ENCODE measurements at regions not wholly inside any gene's neighbourhood (a gene's known extent, or its start where the extent isn't known, plus 50 kb on each side); places are given as distances from the start of the nearest gene placed in this dataset.
"Not testable (repeated sequence)": the region's sequence is repeated elsewhere in the genome, so short reads cannot be mapped to it uniquely, and the experiment has no call there.

GRCh38 chr13:89115307-89115706 lies 1444.1 kb downstream of the SLITRK5 start:
- ATAC-seq (no peak), DNase-seq (ENCODE audit: low spot score) (no peak)

DNA sequence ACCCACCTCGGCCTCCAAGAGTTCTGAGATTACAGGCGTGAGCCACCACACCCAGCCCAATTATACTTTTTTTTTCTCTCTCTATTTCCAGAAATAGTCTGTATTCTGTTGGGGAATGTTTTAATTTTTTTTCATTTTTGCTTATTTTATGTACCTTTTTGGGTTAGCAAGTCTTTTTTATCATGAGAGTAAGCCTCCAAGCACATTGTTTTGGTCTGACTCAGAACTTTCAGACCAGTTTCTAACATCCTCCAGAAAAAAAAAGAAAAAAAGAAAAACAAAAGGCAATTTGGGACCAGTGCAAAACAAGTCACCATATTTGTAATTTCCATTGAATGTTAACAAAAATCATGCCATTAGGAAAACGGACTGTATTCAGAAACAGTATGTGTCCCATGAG lies 1465.5 kb downstream of the SLITRK5 start:
- ATAC-seq, result no peak

GRCh38 chr13:89150362-89150761 lies 1479.2 kb downstream of the SLITRK5 start:
- DNase-seq (ENCODE audit: low spot score) (no peak), ATAC-seq (peak; percentile 57)

More for the DNA sequence above, 1465.5 kb downstream of the SLITRK5 start:
- no peak for DNase-seq (ENCODE audit: low spot score)

DNA sequence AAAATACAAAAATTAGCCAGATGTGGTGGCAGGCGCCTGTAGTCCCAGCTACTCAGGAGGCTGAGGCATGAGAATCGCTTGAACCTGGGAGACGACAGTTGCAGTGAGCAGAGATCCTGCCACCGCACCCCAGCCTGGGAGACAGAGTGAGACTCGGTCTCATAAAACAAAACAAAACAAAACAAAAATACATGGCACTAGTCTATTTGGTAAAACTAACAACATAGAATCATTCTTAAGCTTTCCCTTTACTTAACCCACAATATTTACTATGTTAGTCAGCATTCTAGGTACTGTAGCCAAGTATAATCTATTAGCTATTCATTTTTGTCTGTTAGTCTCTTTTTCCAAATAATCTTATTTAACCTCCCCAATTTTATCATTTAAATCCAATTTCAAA lies 1482.8 kb downstream of the SLITRK5 start:
- ATAC-seq, result no peak
- no peak for DNase-seq (ENCODE audit: low spot score)

DNA sequence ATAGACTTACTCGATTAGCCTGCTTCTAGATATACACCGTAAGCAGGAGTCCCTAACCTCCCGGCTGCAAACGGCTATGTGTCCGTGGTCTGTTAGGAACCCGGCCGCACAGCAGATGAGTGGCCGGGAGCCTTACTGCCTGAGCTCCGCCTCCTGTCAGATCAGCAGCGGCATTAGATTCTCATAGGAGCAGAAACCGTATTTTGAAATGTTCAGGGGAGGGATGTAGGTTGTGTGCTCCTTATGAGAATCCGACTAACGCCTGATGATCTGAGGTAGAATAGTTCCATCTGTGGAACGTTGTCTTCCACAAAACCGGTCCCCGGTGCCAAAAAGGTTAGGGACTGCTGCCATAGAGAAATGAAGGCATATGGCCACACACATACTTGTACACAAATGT lies 1491.9 kb downstream of the SLITRK5 start:
- DNase-seq (ENCODE audit: low spot score), result no peak
- no peak for ATAC-seq

DNA sequence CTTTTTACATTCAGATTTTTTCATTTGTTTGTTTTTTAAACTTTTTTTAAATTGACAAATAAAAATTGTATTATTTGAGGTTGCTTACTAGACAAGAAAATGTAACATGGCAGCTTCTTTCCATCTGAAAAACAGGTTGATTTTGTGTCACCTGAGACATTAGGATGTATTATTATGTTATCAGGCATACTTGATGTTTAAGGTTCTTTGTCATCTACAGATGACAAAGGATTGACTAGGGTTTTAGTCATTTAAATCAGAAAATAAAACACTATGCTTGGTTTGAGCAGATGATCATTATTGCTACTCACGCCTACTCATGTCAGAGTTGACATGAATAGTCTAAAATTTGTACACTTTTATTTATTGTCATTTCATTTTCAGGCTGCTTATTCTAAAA lies 1494.5 kb downstream of the SLITRK5 start:
- ATAC-seq (no peak), DNase-seq (ENCODE audit: low spot score) (no peak)

- no peak for ATAC-seq
- DNase-seq (ENCODE audit: low spot score), result no peak
Observed at GRCh38 chr13:89169951-89170350, 1498.8 kb downstream of the SLITRK5 start.

DNA sequence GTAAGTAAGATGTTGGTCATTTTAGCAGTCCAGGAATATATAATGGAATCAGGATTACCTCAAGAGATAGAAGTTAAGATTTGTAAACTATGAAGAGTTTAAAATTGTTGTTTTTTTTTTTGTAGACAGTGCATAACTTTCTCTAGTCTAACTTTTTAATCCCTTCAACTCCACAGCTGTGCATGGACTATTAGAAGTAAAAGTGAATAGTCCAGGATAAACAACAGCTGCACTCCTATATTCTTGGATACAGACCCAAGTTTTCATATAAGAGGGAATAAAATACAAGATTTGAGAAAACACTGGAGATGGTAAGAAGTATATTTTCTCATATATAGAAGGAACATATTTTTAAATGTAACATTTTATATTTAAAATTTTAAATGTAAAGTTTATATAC lies 1509.9 kb downstream of the SLITRK5 start:
- ATAC-seq (no peak), DNase-seq (ENCODE audit: low spot score) (no peak)

DNA sequence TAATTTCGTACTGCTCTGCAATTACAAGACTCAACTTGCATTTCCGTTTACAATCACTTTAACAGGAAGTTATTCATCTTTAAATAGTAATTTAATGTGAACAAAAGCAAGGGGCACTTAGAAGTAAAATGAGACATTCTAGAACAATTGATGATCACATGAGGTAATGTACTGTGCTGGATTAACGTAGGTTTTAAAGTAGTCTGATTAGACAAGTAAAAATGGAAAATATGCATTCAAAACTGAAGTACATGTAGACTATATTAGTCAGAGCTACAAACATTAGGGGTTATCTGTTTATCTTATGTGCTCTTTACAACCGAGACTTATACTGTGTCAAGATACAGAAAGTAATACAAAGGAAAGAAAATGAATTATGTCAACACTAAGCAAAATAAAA lies 1528.0 kb downstream of the SLITRK5 start:
- no peak for ATAC-seq

GRCh38 chr13:89204435-89204834 lies 1533.3 kb downstream of the SLITRK5 start:
- ATAC-seq (no peak), DNase-seq (ENCODE audit: low spot score) (no peak)

More for the DNA sequence above, 1528.0 kb downstream of the SLITRK5 start:
- DNase-seq (ENCODE audit: low spot score), result no peak

- no peak for DNase-seq (ENCODE audit: low spot score)
- ATAC-seq, result no peak
Observed at GRCh38 chr13:89205856-89206520, 1534.8 kb downstream of the SLITRK5 start.

GRCh38 chr13:89212186-89212585 lies 1541.0 kb downstream of the SLITRK5 start:
- ATAC-seq, result no peak
- DNase-seq (ENCODE audit: low spot score), result no peak

- ATAC-seq, result no peak
- DNase-seq (ENCODE audit: low spot score), result no peak
Observed at GRCh38 chr13:89214185-89214584, 1543.0 kb downstream of the SLITRK5 start.

GRCh38 chr13:89215319-89215718 lies 1544.1 kb downstream of the SLITRK5 start:
- DNase-seq (ENCODE audit: low spot score), result not testable (repeated sequence)

GRCh38 chr13:89217813-89218212 lies 1546.6 kb downstream of the SLITRK5 start:
- no peak for DNase-seq (ENCODE audit: low spot score)
- no peak for ATAC-seq

More at GRCh38 chr13:89215319-89215718, 1544.1 kb downstream of the SLITRK5 start:
- ATAC-seq, result not testable (repeated sequence)

DNA sequence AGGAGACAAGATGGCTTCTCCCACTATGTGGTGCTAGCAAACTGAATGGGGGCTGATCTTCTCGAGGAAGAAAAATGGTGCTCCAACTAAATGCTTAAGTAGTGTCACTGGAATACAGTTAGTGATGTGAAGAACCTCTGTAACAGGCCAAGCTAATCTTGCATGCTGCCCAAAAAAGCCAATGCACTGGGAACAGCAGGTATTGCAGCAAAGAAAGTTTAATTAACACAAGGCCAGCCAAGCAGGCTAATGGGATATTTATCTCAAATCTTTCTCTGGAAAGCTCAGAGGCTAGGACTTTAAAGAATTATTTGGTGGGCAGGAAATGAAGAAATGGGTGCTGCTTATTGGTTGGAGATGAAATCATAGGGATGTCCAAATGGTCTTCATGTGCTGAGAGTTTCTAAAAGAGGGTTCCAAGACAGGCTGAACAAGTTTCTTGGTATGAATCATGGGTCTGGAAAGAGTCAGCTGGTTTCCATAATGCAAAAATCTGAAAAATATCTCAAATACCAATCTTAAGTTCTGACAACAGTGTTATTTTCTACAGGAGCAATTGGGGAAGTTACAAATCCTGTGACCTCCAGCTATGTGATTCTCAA lies 1550.5 kb downstream of the SLITRK5 start:
- no peak for ATAC-seq
- DNase-seq (ENCODE audit: low spot score), result no peak

GRCh38 chr13:89227356-89227755 lies 1556.2 kb downstream of the SLITRK5 start:
- DNase-seq (ENCODE audit: low spot score) (no peak), ATAC-seq (no peak)

- DNase-seq (ENCODE audit: low spot score), result no peak
- no peak for ATAC-seq
Observed at GRCh38 chr13:89238496-89238895, 1567.3 kb downstream of the SLITRK5 start.

- DNase-seq (ENCODE audit: low spot score) (no peak), ATAC-seq (no peak)
Observed at GRCh38 chr13:89239361-89240127, 1568.4 kb downstream of the SLITRK5 start.

- DNase-seq (ENCODE audit: low spot score) (no peak), ATAC-seq (no peak)
Observed at GRCh38 chr13:89255844-89256406, 1584.8 kb downstream of the SLITRK5 start.

- DNase-seq (ENCODE audit: low spot score) (no peak), ATAC-seq (no peak)
Observed at GRCh38 chr13:89267734-89268133, 1596.6 kb downstream of the SLITRK5 start.

DNA sequence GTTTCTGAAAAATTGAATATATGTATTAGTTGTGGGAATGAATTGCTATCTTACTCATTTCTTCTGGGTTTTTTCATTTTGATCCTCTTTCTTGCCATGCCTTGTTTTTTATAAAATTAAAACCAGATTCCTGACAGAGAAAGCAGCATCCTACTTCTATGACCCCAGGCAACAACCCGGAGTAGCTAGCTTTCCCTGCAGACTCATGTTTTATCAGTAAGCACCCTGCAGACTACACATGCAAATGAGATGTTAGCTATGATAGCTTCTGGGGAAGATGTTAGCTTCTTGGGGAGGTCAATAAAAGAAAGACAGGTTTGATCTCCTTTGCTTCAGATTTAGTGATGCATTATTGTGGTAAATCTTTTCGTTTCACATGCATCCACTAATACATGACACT lies 1598.6 kb downstream of the SLITRK5 start:
- DNase-seq (ENCODE audit: low spot score) (no peak), ATAC-seq (no peak)

Data from left lobe of liver (tissue), 2 donors.